ENCODE measurements at regions not wholly inside any gene's neighbourhood (a gene's known extent, or its start where the extent isn't known, plus 50 kb on each side); places are given as distances from the start of the nearest gene placed in this dataset.

DNA sequence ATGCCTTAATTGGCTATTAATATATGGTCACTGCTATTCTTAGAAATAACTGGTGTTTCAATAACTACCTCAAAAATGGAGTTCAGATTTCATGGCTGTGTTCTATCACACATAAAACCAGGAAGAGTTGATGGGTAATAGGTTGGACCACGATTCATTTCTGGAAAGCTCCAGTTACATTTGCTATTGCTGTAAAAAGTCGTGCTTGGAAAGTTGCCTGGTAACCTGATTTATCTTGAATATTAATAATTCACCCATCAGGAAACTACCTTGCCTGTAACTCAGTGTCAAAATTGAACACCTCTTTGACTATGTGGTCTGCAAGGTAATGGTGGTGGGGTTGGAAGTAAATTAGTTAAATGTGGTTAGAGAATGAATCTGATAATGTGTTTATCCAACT is 104.7 kb upstream of the IFNG-AS1 start:
- Histone ChIP-seq H3F3A (ENCODE audit: insufficient read depth, low read length) (no peaks in the 10 kb centered on the region), H3K4me1 (ENCODE audit: insufficient read depth, low read length, severe bottlenecking) (no peaks in the 10 kb centered on the region), H3K27me3 (ENCODE audit: insufficient read depth, low read length) (no peaks in the 10 kb centered on the region), H3K79me2 (ENCODE audit: insufficient read depth, low read length) (no peaks in the 10 kb centered on the region), H4K20me1 (ENCODE audit: insufficient read depth, low read length) (no peaks in the 10 kb centered on the region), H3K27ac (ENCODE audit: low read depth, low read length, poor library complexity, severe bottlenecking) (no peak overlapping the region), H2AFZ (ENCODE audit: low read length) (no peak overlapping the region), H3K4me3 (ENCODE audit: low read depth, low read length, poor library complexity, severe bottlenecking) (no peak overlapping the region), H3K9me2 (ENCODE audit: low read depth, low read length) (no peaks in the 10 kb centered on the region), H3K4me2 (ENCODE audit: low read length) (no peak overlapping the region), H3K9me3 (ENCODE audit: low read length) (no peaks in the 10 kb centered on the region), H3K36me3 (ENCODE audit: insufficient read depth, low read length) (no peaks in the 10 kb centered on the region), H3K9ac (ENCODE audit: low read length) (no peak overlapping the region)
- no peak for TF ChIP-seq EZH2 (IDR thresholded peaks at IDR 0.05; ENCODE audit: borderline replicate concordance, low read length)

DNA sequence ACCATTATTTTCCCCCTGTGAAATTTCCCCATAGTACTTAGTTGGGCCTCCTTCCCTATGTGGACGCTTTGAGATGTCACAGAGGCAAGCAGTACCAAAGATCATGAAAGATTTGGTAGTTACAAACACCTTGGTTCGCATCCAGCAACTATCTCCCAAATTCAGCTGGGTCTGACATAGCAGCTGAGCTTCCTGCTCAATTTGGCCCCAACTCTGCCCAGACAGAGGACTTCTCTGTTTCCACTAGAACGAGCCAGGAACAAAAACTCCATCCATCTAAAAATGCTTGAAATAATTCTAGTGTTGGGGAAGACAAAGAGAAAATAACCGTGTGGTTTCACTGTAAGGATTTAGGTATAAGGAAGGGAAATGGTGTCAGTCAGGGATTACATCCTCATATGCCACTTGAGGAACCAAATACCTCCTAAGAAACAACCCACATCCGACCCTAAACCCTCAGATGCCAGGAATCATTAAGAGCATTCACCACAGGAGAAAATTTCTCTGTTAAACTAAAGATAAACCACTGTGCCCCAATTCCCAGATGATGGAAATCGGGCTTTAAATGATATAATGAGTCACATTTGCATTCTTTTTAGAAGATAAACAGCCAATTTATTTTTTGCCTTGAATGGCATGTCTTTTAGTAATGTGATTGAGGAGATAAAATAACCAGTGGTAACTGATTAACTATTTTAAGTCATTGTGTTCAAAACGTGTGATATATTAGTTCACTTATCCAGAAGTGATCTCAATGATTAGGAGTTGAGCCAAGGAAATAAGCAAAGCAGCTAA is 103.7 kb upstream of the IFNG-AS1 start:
- Histone ChIP-seq H3K9me3 (ENCODE audit: low read length) (no peaks in the 10 kb centered on the region), H3K36me3 (ENCODE audit: insufficient read depth, low read length) (no peaks in the 10 kb centered on the region), H3F3A (ENCODE audit: insufficient read depth, low read length) (no peaks in the 10 kb centered on the region), H3K4me1 (ENCODE audit: insufficient read depth, low read length, severe bottlenecking) (no peaks in the 10 kb centered on the region), H3K79me2 (ENCODE audit: insufficient read depth, low read length) (no peaks in the 10 kb centered on the region), H3K4me3 (ENCODE audit: low read depth, low read length, poor library complexity, severe bottlenecking) (no peak overlapping the region), H3K9me2 (ENCODE audit: low read depth, low read length) (no peaks in the 10 kb centered on the region), H3K27me3 (ENCODE audit: insufficient read depth, low read length) (no peaks in the 10 kb centered on the region), H2AFZ (ENCODE audit: low read length) (no peak overlapping the region), H3K9ac (ENCODE audit: low read length) (no peak overlapping the region), H3K4me2 (ENCODE audit: low read length) (no peak overlapping the region), H3K27ac (ENCODE audit: low read depth, low read length, poor library complexity, severe bottlenecking) (no peak overlapping the region), H4K20me1 (ENCODE audit: insufficient read depth, low read length) (no peaks in the 10 kb centered on the region)
- TF ChIP-seq, protein P1, sequence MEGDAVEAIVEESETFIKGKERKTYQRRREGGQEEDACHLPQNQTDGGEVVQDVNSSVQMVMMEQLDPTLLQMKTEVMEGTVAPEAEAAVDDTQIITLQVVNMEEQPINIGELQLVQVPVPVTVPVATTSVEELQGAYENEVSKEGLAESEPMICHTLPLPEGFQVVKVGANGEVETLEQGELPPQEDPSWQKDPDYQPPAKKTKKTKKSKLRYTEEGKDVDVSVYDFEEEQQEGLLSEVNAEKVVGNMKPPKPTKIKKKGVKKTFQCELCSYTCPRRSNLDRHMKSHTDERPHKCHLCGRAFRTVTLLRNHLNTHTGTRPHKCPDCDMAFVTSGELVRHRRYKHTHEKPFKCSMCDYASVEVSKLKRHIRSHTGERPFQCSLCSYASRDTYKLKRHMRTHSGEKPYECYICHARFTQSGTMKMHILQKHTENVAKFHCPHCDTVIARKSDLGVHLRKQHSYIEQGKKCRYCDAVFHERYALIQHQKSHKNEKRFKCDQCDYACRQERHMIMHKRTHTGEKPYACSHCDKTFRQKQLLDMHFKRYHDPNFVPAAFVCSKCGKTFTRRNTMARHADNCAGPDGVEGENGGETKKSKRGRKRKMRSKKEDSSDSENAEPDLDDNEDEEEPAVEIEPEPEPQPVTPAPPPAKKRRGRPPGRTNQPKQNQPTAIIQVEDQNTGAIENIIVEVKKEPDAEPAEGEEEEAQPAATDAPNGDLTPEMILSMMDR (IDR thresholded peaks at IDR 0.05; ENCODE audit: low read length) = no peak
- no peak for TF ChIP-seq EZH2 (IDR thresholded peaks at IDR 0.05; ENCODE audit: borderline replicate concordance, low read length)

DNA sequence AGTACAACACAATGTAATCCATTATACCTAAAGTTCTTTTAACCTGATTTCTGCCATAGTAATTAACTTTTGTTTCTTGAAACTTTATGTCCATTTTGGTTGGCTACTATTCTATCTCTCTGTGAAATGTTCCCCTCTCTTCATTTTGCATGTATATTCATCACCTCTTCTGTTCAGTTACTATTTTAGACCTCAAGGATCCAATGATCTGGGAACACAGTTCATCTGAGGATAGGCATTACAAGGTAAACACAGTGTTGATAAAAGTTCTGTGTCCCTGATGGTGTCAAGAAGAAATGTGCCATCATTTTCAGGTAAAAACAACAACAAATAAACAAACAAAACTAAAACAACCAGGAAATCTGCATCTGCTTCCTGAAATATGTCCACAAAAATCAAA is 102.2 kb upstream of the IFNG-AS1 start:
- H3K4me1 ChIP-seq (ENCODE audit: insufficient read depth, low read length, severe bottlenecking) = no peaks in the 10 kb centered on the region
- H4K20me1 ChIP-seq (ENCODE audit: insufficient read depth, low read length) = no peaks in the 10 kb centered on the region
- TF ChIP-seq EZH2 (IDR thresholded peaks at IDR 0.05; ENCODE audit: borderline replicate concordance, low read length) = no peak
- TF ChIP-seq, protein P1 (IDR thresholded peaks at IDR 0.05; ENCODE audit: low read length) = no peak
- no peaks in the 10 kb centered on the region for H3F3A ChIP-seq (ENCODE audit: insufficient read depth, low read length)
- H3K9ac ChIP-seq (ENCODE audit: low read length) = no peak overlapping the region
- H3K27me3 ChIP-seq (ENCODE audit: insufficient read depth, low read length) = no peaks in the 10 kb centered on the region
- no peaks in the 10 kb centered on the region for H3K79me2 ChIP-seq (ENCODE audit: insufficient read depth, low read length)
- H3K4me3 ChIP-seq (ENCODE audit: low read depth, low read length, poor library complexity, severe bottlenecking) = no peak overlapping the region
- no peak overlapping the region for H3K4me2 ChIP-seq (ENCODE audit: low read length)
- H3K36me3 ChIP-seq (ENCODE audit: insufficient read depth, low read length) = no peaks in the 10 kb centered on the region
- no peak overlapping the region for H2AFZ ChIP-seq (ENCODE audit: low read length)
- H3K9me2 ChIP-seq (ENCODE audit: low read depth, low read length) = no peaks in the 10 kb centered on the region
- H3K9me3 ChIP-seq (ENCODE audit: low read length) = no peaks in the 10 kb centered on the region
- no peak overlapping the region for H3K27ac ChIP-seq (ENCODE audit: low read depth, low read length, poor library complexity, severe bottlenecking)

DNA sequence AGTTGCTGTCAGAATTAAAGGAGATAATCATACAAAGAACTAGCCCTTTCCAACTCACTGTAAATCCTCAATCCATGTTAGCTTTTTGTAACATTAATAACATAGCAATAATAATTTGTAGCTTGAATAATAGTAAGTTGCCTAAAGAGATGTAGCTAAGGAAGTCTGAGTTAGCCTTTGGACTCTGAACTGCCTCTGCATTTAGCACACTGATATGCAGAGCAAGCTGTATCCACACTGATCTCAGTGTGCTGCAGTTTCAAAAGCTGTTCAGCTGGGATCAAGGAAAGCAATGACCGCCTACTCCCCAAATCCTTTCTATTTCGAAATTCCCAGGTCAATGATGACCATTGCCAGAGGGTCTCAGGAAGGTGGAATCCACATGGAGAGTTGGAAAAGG is 99.3 kb upstream of the IFNG-AS1 start:
- TF ChIP-seq, protein P1 (IDR thresholded peaks at IDR 0.05; ENCODE audit: low read length) = no peak
- no peak for TF ChIP-seq EZH2 (IDR thresholded peaks at IDR 0.05; ENCODE audit: borderline replicate concordance, low read length)
- H3K4me2 ChIP-seq (ENCODE audit: low read length) = no peak overlapping the region
- H3K9me3 ChIP-seq (ENCODE audit: low read length) = no peaks in the 10 kb centered on the region
- H3K79me2 ChIP-seq (ENCODE audit: insufficient read depth, low read length) = no peaks in the 10 kb centered on the region
- no peak overlapping the region for H3K4me3 ChIP-seq (ENCODE audit: low read depth, low read length, poor library complexity, severe bottlenecking)
- H4K20me1 ChIP-seq (ENCODE audit: insufficient read depth, low read length) = no peaks in the 10 kb centered on the region
- H3K27me3 ChIP-seq (ENCODE audit: insufficient read depth, low read length) = no peaks in the 10 kb centered on the region
- H3K4me1 ChIP-seq (ENCODE audit: insufficient read depth, low read length, severe bottlenecking) = no peaks in the 10 kb centered on the region
- no peak overlapping the region for H3K9ac ChIP-seq (ENCODE audit: low read length)
- H3F3A ChIP-seq (ENCODE audit: insufficient read depth, low read length) = no peaks in the 10 kb centered on the region
- no peak overlapping the region for H3K27ac ChIP-seq (ENCODE audit: low read depth, low read length, poor library complexity, severe bottlenecking)
- H3K9me2 ChIP-seq (ENCODE audit: low read depth, low read length) = no peaks in the 10 kb centered on the region
- no peak overlapping the region for H2AFZ ChIP-seq (ENCODE audit: low read length)
- H3K36me3 ChIP-seq (ENCODE audit: insufficient read depth, low read length) = no peaks in the 10 kb centered on the region

Measured in OCI-LY1 (cell line).